ENCODE measurements at regions not wholly inside any gene's neighbourhood (a gene's known extent, or its start where the extent isn't known, plus 50 kb on each side); places are given as distances from the start of the nearest gene placed in this dataset.
A peak's percentile ranks its signal among the peaks of the same experiment; 100 is the strongest.

DNA sequence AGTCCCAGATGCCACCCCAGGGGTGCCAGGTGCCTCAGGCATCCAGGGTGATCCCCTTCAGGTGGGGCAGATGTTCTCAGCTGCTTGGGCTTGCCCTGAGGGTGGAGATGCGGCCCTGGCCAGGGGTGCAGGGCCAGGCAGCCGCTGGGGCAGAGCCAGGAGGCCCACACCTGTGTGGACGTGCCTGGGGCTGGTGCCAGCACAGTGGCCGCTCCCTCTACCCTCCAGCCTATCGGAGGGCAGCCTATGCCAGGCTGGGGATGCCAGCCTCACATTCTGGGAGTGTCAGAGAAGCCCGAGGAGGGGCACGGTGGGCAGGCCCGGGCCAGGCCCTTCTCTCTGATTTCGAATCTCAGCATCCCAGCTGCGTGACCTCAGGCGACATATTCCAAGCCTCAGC, 96.5 kb upstream of the WNT4 start:
- Histone ChIP-seq H3K4ac (replicated peaks; ENCODE audit: insufficient read length, low read depth, low read length) (no peak overlapping the region), H4K8ac (ENCODE audit: extremely low read depth, insufficient read depth, low read length) (no peak overlapping the region), H4K91ac (replicated peaks; ENCODE audit: insufficient read length, low read length) (no peak overlapping the region), H3K9me3 (ENCODE audit: insufficient read depth in 2 of 2, low read depth in 1 of 2, low read length in 1 of 2) (no peaks in the 10 kb centered on the region), H3K4me3 (ENCODE audit: extremely low read depth in 1 of 4, insufficient read depth in 2 of 4, low read depth in 3 of 4, low read length in 4 of 4) (no peak overlapping the region), H2BK5ac (ENCODE audit: low read depth, low read length) (peak overlapping the region; percentile 60; the same call in 1 of the 2 replicates), H2BK12ac (ENCODE audit: low read depth, low read length) (no peak overlapping the region), H4K5ac (ENCODE audit: insufficient read length, low read depth, low read length) (no peak overlapping the region), H3K27me3 (replicated peaks in 1 of 4; ENCODE audit: control insufficient read depth in 3 of 4, extremely low read depth in 1 of 4, insufficient read depth in 3 of 4, low read length in 3 of 4) (no peaks in the 10 kb centered on the region; a peak in 1 of 7 replicates), H3K23me2 (ENCODE audit: low read depth, low read length) (no peaks in the 10 kb centered on the region), H3K79me2 (ENCODE audit: control insufficient read depth in 1 of 2, insufficient read depth in 2 of 2, low read length in 2 of 2) (no peaks in the 10 kb centered on the region), H3K36me3 (ENCODE audit: control insufficient read depth in 2 of 4, insufficient read depth in 4 of 4, low read length in 3 of 4) (no peaks in the 10 kb centered on the region), H3K79me1 (ENCODE audit: low read depth, low read length) (no peaks in the 10 kb centered on the region), H3K14ac (ENCODE audit: insufficient read length) (no peak overlapping the region), H2AK5ac (ENCODE audit: low read depth, low read length) (no peak overlapping the region), H3K4me2 (ENCODE audit: insufficient read depth in 1 of 2, low read depth in 2 of 2, low read length in 2 of 2) (no peak overlapping the region), H3K56ac (replicated peaks; ENCODE audit: insufficient read length, low read depth, low read length) (no peak overlapping the region), H4K20me1 (replicated peaks in 1 of 2; ENCODE audit: control insufficient read depth in 1 of 2, insufficient read depth in 2 of 2, low read length in 2 of 2) (no peaks in the 10 kb centered on the region), H3K18ac (ENCODE audit: extremely low read depth, low read length) (no peak overlapping the region), H2AFZ (ENCODE audit: low read length) (no peak overlapping the region), H2BK20ac (ENCODE audit: low read length) (no peak overlapping the region), H3K23ac (ENCODE audit: insufficient read length) (no peak overlapping the region), H3K4me1 (replicated peaks in 1 of 4; ENCODE audit: control insufficient read depth in 3 of 4, insufficient read depth in 4 of 4, low read length in 3 of 4) (peaks cover 4 to 11% (median 5%) of the 10 kb centered on the region in 4 experiments), H3K9ac (replicated peaks in 1 of 4; ENCODE audit: extremely low read depth in 1 of 4, low read depth in 3 of 4, low read length in 3 of 4) (no peak overlapping the region), H2BK15ac (ENCODE audit: low read length) (no peak overlapping the region), H3K27ac (ENCODE audit: low read depth, low read length) (no peak overlapping the region; the same call in 1 of the 2 replicates), H2BK120ac (replicated peaks; ENCODE audit: low read depth, low read length) (no peak overlapping the region)
- FAIRE-seq (no peak), DNase-seq (ENCODE audit: low read depth in 1 of 2, low spot score in 2 of 2) (no peak)
- CTCF ChIA-PET (ENCODE audit: partially characterized antibody), result interaction anchor here (1.1 to 3.3 kb wide), 5 partner anchors 10 to 177 kb away, joined by 3 to 17 read pairs (median 4); no protein-coding TSS in a partner anchor
- TF ChIP-seq SP2 (IDR thresholded peaks at IDR 0.05; ENCODE audit: low read length), result no peak
- TF ChIP-seq USF2 (IDR thresholded peaks at IDR 0.05; ENCODE audit: low read length), result no peak
- no peak for TF ChIP-seq SIRT6 (IDR thresholded peaks at IDR 0.05; ENCODE audit: low read length)
- TF ChIP-seq TAF7 (optimal IDR thresholded peaks at IDR 0.05; ENCODE audit: borderline replicate concordance, low read depth, low read length), result no peak
- no peak for TF ChIP-seq MAFK (IDR thresholded peaks at IDR 0.05; ENCODE audit: low read depth, low read length)
- no peak for TF ChIP-seq BRCA1 (IDR thresholded peaks at IDR 0.05; ENCODE audit: low read depth, low read length)
- POLR2A ChIA-PET (ENCODE audit: partially characterized antibody), result no interaction called here
- WGBS, 2 experiments (ENCODE audit: extremely low coverage in 1 of 2, insufficient coverage in 1 of 2, insufficient read length in 1 of 2, insufficient replicate concordance in 2 of 2, low coverage in 1 of 2, low lambda C conversion rate in 2 of 2, missing lambda C conversion rate in 1 of 2), result 85% methylated on average over 11 of the region's 11 CpGs; no CpG with 5 or more reads in 1 of the 2 experiments

Data from H1 (cell line).